ENCODE measurements at regions not wholly inside any gene's neighbourhood (a gene's known extent, or its start where the extent isn't known, plus 50 kb on each side); places are given as distances from the start of the nearest gene placed in this dataset.

GRCh38 chr6:84860920-84861319 lies 96.5 kb upstream of the TBX18 start:
- WGBS, 3 donors: 84 to 89% (median 89%) methylated on average over 2 of the region's 2 CpGs
- Histone ChIP-seq H3K4me3 (no peak overlapping the region), H3K36me3 (no peaks in the 10 kb centered on the region), H3K27me3 (no peaks in the 10 kb centered on the region), H3K9me3 (no peaks in the 10 kb centered on the region), H3K27ac (no peak overlapping the region), H3K4me1 (ENCODE audit: insufficient read depth) (no peaks in the 10 kb centered on the region)
- no peak for DNase-seq
- no peak for TF ChIP-seq CTCF (IDR thresholded peaks at IDR 0.05)
- no peak for TF ChIP-seq EP300 (IDR thresholded peaks at IDR 0.05)
- TF ChIP-seq POLR2A (IDR thresholded peaks at IDR 0.05): no peak
- intact Hi-C loops (cut with DNase I): no loop called here

- H3K9me3 ChIP-seq: no peaks in the 10 kb centered on the region
- DNase-seq: no peak
- TF ChIP-seq POLR2A (IDR thresholded peaks at IDR 0.05) (no peak), CTCF (IDR thresholded peaks at IDR 0.05) (no peak), EP300 (IDR thresholded peaks at IDR 0.05) (no peak)
- no peaks in the 10 kb centered on the region for H3K36me3 ChIP-seq
- H3K27me3 ChIP-seq: no peaks in the 10 kb centered on the region
- no peaks in the 10 kb centered on the region for H3K4me1 ChIP-seq (ENCODE audit: insufficient read depth)
- intact Hi-C loops (cut with DNase I): no loop called here
- H3K4me3 ChIP-seq: no peak overlapping the region
- no peak overlapping the region for H3K27ac ChIP-seq
- 79 to 87% (median 80%) methylated on average over 6 of the region's 6 CpGs for WGBS, 3 donors
These were observed 96.1 kb upstream of the TBX18 start for GRCh38 chr6:84860509-84860908.

GRCh38 chr6:84854811-84855400 lies 90.5 kb upstream of the TBX18 start:
- no peak overlapping the region for H3K27ac ChIP-seq
- H3K9me3 ChIP-seq: no peaks in the 10 kb centered on the region
- 60 to 75% (median 71%) methylated on average over 8 of the region's 8 CpGs for WGBS, 3 donors
- H3K27me3 ChIP-seq: no peaks in the 10 kb centered on the region
- H3K36me3 ChIP-seq: no peaks in the 10 kb centered on the region
- DNase-seq: no peak
- no peak overlapping the region for H3K4me3 ChIP-seq
- H3K4me1 ChIP-seq (ENCODE audit: insufficient read depth): no peaks in the 10 kb centered on the region
- TF ChIP-seq CTCF (IDR thresholded peaks at IDR 0.05) (no peak), POLR2A (IDR thresholded peaks at IDR 0.05) (no peak), EP300 (IDR thresholded peaks at IDR 0.05) (no peak)
- intact Hi-C loops (cut with DNase I): no loop called here

- DNase-seq: no peak
- no peak for TF ChIP-seq POLR2A (IDR thresholded peaks at IDR 0.05)
- TF ChIP-seq EP300 (IDR thresholded peaks at IDR 0.05): no peak
- no peak for TF ChIP-seq CTCF (IDR thresholded peaks at IDR 0.05)
- Histone ChIP-seq H3K27me3 (no peaks in the 10 kb centered on the region), H3K36me3 (no peaks in the 10 kb centered on the region), H3K27ac (no peak overlapping the region), H3K9me3 (no peaks in the 10 kb centered on the region), H3K4me3 (no peak overlapping the region), H3K4me1 (ENCODE audit: insufficient read depth) (no peaks in the 10 kb centered on the region)
- intact Hi-C loops (cut with DNase I): no loop called here
These were observed 89.5 kb upstream of the TBX18 start for GRCh38 chr6:84853901-84854300.

Data from ovary (tissue), 7 donors.